Left colon (tissue), 2 donors: ENCODE measurements at regions not wholly inside any gene's neighbourhood (a gene's known extent, or its start where the extent isn't known, plus 50 kb on each side); places are given as distances from the start of the nearest gene placed in this dataset.

Experiments
- ATAC-seq: fragments of 200-7000 bp; cut with Tn5 transposase; one replicate; pipeline ENCODE4 v1.9.1; 2020; ENCODE audit warnings: mild to moderate bottlenecking, moderate library complexity
- DNase-seq, 2 donors: peaks; one replicate each; pipeline ENCODE4 v3.0.0-alpha.2; 2020
- intact Hi-C, 2 donors: fragments of 100-400 bp; cut with DNase I in 1 of 2; cut with micrococcal nuclease in 1 of 2; formaldehyde crosslinking; loops; one replicate each; pipeline versions ENCODE4 v1.11.2 to v1.14.0; 2022; cut with DNase I, micrococcal nuclease
- donor health status: DM: no; HTN: no; CAD: no.
- donor health status: DM: yes; HTN: yes; CAD: no.

DNA sequence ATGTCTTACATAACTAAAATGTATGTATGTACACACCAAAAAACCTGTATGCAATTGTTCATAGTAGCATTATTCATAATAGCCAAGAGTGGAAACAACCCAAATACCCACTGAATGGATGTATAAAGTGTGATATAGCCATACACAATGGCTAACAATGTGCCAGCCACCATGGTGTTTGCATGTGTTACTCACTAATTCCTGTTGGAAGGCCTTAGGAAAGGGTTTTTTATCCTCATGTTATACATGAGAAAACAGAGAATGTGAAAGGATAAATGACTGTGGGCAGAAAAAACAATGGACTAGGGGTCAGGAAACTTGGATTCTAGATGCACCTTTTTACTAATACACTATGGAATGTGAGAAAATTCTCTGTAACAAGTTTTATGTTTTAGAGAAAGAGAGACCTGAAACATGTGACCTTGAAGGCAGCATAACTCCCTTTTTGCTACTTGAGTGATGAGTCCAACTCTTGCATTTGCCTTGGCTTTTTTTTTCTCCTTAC is 55.7 kb downstream of the TIGD2 start:
- intact Hi-C loops, result loop anchor here in 1 of 2 donors (10.0 kb wide), 1 partner anchor 728 kb away; the partner anchor contains the start of gene MMRN1
- ATAC-seq, result no peak
- DNase-seq, result no peak

DNA sequence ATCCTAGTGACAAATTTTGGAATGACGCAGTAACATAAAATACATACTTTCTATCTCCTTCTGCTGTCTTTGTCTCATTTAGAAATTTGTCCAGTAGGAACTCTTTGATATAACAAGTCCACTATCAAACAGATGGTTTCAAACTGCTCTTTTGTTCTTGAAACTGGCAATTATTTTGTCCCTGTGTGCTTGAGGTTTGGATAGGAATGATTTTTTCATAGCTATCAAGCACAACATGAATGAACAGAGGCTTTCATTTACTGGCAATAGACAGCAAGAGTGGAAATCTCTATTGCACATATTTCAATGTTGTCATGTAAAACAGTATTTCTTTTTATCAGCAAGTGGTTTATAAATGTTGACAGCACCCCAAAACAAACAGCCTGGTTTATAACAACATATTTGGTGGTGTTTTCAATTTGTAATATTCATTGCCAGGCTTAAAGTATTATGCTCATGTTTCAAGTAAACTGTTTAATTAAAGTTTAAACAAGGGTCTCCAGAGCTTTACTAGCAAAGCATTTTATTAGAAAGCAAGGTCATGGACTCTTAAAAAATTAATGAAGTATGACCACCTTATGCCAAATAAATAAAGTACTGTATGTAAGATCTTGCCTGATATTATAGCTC is 60.0 kb downstream of the TIGD2 start:
- no peak for DNase-seq
- intact Hi-C loops, result no loop called here
- ATAC-seq, result no peak

DNA sequence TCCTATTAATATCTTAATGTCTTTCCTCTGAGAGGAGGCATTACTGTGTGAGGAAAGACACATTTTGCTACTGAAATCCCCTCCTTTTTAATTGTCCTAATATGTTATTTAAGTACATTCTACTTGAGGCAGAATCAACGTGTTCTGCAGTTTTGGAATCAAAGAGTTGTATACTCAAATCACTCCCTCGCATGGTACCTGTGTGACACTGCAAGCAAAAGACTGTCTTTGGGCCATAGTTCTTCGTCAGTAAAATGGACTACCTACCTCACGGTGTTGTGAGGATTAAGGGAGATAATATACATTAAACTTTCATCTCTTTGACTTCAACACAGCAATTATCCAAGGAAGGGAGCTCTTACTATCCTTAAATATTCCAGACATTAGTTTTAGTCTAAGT is 61.5 kb downstream of the TIGD2 start:
- ATAC-seq (no peak), DNase-seq (no peak)
- intact Hi-C loops, result no loop called here

DNA sequence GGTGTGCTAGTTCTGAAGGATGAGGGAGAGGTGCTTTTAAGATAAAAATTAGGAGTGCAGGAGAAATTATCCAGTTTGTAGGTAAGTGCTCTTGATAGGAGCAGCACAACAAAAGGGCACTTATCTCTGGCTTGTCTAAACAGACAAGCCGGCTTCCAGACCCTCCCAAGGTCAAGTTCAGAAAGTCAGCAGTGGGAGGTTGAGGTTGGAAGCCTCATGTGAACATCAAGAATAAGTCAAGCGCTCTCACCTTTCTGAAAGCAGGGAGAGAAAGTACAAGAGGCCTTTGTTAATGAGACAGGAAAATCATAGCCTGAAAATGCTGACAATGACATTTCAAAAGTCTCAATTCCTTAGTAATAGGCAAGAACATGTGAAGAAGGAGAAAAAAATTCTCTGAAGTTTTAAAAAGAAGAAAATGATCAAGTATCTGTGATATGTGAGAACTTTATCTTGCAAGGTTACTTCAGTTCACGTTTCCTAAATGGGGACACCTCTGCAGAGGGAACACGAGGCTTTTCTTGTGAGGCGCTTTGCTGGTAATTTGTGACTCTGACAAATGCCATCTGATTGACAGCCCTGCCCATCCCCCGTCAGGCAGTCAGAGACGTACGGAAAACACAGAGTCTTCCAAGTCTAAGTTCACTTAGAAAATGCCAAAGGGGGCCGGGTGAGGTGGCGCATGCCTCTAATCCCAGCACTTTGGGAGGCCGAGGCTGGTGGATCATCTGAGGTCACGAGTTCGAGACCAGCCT is 62.2 kb downstream of the TIGD2 start:
- DNase-seq (no peak), ATAC-seq (no peak)
- intact Hi-C loops, result no loop called here

DNA sequence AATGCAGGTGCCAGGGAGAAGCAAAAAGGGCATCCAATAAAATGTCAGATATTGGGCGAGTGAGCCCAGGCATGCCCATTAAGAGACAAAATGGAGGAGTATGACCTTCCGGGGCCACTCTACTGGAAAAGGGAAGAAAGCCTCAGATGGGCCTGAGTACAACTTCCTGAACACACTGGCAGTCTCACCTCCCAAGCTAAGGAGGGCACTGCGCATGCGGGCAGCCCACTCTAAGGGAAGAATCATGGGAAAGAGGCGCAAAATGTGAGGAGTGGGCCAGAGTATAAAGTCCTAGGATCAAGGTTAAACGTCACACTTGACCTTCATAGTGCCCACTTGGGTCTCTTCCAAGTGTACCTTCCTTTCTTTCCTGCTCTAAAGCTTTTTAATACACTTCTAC is 63.5 kb downstream of the TIGD2 start:
- ATAC-seq (no peak), DNase-seq (no peak)
- intact Hi-C loops, result no loop called here

DNA sequence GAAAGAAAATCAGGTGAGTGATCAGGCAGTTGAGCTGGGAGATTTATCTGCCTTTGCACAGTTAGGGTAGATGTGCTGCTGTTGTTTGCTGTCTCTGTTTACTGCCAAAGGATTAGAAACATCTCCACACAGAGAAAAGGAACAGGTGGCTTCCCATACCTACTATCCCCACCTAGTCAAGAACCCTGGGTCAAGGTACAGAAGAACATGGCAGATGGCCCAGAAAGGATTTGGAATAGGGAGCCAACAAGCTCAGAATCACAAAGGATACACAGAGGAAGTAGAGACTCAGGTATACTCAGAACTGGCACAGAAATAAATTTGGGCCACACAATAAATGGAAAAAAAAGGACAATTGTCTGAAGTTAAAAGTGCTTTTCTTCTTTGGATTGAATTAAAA is 64.3 kb downstream of the TIGD2 start:
- intact Hi-C loops, result no loop called here
- DNase-seq (no peak), ATAC-seq (peak; percentile 68)

DNA sequence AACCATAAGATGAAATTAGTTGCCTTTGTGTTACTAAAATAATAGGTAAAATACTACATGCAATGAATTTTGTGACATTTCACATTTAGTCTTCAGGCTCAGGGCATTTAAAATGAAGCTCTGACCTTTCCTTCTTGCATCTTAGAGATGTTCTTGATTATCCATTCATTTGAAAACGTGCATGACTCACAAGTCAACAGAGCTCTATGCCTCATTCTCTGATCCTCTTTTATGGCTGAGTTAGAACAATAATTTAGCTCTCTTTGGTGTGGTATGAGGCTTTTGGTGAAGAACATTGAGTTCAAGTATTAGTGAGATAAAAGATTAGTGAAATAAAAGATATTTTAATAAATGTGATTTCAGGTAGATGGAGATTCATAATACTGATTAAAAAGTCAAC is 66.5 kb downstream of the TIGD2 start:
- DNase-seq, result no peak
- intact Hi-C loops, result no loop called here
- ATAC-seq, result no peak

DNA sequence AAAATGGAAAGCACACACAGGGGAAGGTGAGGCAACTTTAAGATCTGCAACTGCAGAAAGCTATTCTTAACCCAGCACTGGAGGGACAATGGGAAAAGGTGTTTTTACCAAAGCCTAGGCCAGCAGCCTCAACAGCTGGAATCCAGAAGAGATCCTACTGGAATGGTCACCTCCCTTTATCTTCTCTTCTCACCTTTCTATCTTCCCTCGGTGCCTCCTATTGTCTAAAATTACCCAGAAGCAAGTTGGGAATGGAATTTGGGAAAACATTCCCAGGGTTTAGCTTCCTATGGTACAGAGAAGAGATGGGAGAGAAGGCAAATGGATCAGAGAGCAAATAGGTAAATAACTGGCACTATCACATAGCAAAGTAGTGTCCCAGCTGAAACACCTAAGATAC is 73.1 kb downstream of the TIGD2 start:
- ATAC-seq (no peak), DNase-seq (no peak)
- intact Hi-C loops, result no loop called here
